ENCODE measurements at regions not wholly inside any gene's neighbourhood (a gene's known extent, or its start where the extent isn't known, plus 50 kb on each side); places are given as distances from the start of the nearest gene placed in this dataset.
"Not testable (repeated sequence)": the region's sequence is repeated elsewhere in the genome, so short reads cannot be mapped to it uniquely, and the experiment has no call there.

GRCh38 chr20:30289049-30289448 lies 968.4 kb upstream of the DEFB115 start:
- not testable (repeated sequence) for TF ChIP-seq POLR2A, CTCF (IDR thresholded peaks at IDR 0.05)

Data from lower leg skin (tissue), 3 donors.